Hematopoietic multipotent progenitor cell treated with erythropoietin and hydrocortisone succinate and interleukin-3 and kit ligand, for 6 days (in vitro differentiated cells): ENCODE measurements at regions not wholly inside any gene's neighbourhood (a gene's known extent, or its start where the extent isn't known, plus 50 kb on each side); places are given as distances from the start of the nearest gene placed in this dataset.
"Not testable (repeated sequence)": the region's sequence is repeated elsewhere in the genome, so short reads cannot be mapped to it uniquely, and the experiment has no call there.

Source experiments
- DNase-seq: peaks from one replicate; pipeline ENCODE4 v3.0.0-alpha.2; 2015

- DNase-seq, result no peak
Measured at GRCh38 chr12:114192013-114192412, 213.9 kb downstream of the TBX5 start.

- DNase-seq, result no peak
Measured at GRCh38 chr12:114191581-114191980, 214.4 kb downstream of the TBX5 start.

GRCh38 chr12:114190971-114191370 lies 215.0 kb downstream of the TBX5 start:
- DNase-seq, result no peak

- no peak for DNase-seq
Measured at GRCh38 chr12:114189266-114189665, 216.7 kb downstream of the TBX5 start.

DNA sequence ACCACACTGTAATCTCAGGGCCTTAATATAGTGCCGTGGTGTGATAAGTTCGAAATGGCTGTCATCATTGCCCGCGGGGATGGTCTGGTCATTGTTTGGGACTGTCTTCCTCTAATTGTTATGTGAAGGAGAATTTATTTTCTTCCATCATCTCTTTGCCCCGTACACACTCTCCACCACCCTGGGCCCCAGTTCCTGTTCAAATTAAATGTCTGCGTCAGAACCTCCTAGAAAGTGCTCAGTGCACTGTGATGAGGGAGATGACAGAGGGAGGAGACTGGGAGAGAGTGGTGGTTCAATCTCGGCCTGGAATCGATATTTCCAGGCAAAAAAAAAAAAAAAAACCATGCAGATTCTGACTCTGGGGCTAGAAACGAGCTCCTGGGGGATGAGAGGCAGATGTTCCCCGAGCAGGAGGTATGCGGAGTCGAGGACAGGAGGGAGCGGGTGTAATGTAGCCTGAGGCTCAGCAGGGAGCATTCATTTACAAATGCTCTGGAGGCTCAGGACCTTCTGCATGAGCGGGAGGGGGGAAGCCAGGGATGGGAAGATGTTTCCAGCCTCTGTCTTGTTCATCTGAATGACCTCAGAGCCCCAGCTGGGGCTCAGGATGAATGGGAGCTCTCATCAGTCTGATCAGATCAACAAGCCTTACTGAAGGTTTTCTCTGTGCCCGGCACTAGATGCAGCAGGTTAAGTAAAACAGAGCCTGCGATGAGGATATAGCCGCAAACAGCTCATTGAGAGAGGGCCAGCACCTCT lies 219.5 kb downstream of the TBX5 start:
- DNase-seq, result no peak

GRCh38 chr12:114185036-114185435 lies 218.9 kb upstream of the RBM19 start:
- no peak for DNase-seq

DNA sequence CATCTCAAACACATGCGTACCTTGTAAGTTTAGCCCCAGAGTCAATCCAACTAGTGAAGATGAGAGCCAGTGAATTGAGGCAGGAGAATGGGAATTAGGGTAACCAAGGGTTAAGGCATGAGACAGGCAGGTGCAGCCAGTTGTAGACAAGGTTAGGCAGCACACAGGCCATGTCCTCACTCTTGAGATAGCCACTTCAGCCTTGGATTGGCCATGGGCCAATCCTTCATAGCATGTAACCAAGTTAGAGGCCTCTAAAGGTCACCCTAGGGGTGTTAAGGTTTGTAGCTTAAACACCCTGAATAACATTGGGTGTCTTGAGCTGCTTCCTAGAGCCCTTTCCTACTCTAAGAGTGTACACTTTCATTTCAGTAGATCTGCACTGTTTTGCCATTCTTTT lies 208.2 kb upstream of the RBM19 start:
- no peak for DNase-seq

DNA sequence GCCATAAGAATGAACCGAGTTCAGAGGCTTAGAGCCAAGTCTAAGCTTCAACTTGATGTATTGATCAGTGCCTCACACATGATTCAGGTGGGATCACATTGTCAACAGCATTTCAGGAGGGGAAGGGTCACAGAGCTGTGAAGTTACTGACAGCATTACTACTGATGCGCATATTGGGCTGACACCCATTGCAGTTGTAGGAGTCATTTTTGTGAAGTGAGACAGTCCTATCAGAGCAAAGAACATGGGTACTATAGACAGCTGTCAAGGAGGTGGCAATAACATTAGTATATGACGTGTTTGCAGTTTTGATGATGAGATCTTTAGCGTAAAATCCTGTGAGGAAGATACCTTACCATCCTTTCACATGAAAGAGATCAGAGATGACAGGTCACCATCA lies 206.0 kb upstream of the RBM19 start:
- no peak for DNase-seq

DNA sequence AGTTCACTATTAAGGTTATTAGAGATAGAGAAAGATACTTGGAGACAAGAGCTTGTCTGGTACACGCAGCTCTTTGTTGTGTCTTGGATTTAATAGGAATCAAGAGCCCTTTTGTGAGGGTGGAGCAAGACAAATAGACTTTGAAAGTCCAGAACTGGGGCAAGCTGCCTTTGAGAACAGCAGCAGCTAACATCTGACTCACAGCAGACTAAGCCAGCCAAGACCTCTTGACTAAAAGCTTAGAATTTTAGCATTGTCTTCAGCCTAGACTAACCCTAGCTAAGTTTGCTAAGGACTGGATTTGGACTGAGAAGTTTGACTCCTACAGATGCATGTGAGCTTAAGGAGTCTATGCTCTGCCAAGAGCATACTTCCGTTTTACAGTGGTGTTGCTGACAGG lies 201.9 kb upstream of the RBM19 start:
- DNase-seq, result no peak

DNA sequence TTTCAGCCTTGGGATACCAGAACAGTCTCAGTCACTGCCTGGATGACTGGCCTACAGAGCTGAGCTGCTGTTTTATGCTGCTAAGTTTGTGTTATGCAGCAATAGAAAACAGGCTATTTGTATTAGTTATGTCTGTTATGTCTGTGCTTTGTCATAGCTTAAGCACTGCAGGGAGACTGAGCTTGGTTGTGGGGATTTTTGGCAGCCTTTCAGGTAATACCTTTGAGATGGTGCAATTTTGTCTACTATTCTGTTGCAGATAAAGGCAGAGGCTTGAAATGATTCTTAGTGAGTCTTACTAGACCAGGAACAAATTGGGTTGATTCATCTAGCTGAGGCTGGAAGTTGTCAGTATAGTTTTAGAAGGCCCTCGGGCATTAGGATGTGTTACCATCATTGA lies 201.3 kb upstream of the RBM19 start:
- DNase-seq, result no peak

DNA sequence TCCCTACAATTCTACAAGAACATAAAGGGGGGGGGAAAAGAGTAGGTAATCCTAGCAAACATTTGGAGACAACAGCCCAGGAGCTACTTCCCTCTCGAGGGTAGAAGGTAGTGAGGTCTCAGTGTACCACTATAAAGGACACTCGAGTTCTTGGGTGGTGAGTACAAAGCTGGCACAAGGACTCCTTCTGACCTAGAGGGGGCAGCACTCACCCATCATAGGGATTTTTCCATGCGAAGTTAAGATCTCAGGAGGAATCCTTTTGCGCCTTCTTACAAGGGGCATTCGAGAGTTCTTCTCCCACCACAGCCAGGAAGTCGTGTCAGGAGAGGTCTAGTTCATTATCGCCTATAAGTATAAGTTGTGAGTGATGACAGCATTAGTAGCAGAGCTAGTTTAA lies 200.2 kb upstream of the RBM19 start:
- DNase-seq, result peak; percentile 34

DNA sequence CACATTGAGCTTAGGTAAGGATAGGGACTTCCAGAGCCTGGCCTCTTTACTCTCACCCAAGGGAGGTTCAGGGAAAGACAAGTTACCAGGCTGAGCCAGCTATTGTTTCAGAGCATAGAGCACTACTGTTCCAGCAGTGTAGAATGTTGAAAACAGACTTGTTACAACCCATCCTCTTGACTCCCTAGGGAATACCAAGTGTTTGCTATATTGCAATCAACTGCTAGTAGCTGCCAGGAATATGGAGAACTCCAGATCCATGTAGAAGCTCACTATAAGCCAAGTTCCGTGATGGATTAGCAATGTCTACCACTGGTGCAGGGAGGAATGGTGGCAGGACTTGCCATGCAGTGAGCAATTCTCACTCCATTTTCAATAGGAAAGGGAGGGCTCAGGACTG lies 199.8 kb upstream of the RBM19 start:
- no peak for DNase-seq

- DNase-seq, result no peak
Measured at GRCh38 chr12:114164351-114164750, 198.2 kb upstream of the RBM19 start.

GRCh38 chr12:114163771-114164170 lies 197.6 kb upstream of the RBM19 start:
- DNase-seq, result no peak

DNA sequence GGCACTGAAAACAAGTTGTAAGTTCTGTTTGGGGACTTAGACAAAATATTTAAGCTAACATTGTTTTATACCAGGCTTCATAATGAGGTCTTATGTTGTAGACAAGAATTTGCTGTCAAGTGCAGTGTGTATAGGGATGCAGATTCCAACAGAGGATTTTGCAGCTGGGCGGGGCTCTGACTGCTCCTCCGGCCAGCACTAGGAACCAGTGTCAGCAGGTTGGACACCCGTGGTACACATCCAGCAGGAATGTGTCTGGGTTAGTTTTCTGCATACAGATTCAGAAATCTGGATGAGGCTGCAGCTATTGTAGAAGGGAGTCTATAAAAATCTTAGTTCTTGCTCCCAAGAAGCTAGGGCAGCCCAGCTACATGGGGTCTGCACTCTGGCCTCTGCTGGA lies 194.3 kb upstream of the RBM19 start:
- DNase-seq, result no peak

DNA sequence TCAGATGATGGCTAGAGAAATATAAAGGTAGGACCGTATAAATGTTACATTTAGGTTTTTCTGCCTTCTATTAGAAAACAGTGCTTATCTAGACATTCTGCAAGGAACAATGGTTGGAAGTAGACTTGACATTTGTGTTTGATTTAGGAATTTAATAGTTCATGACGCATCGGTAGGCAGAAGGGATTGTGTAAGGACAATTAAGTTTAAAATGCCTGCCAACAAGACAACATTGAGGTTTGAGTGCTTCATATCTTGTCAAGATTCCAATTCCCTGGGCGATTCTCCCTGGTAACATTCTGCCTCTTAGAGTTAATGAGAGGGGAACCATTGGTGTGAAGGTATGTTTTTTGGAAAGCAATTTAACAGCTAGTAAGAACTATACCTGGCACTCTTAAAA lies 186.8 kb upstream of the RBM19 start:
- no peak for DNase-seq

GRCh38 chr12:114152066-114152465 lies 185.9 kb upstream of the RBM19 start:
- no peak for DNase-seq

- not testable (repeated sequence) for DNase-seq
Measured at GRCh38 chr12:114150584-114150983, 184.5 kb upstream of the RBM19 start.

DNA sequence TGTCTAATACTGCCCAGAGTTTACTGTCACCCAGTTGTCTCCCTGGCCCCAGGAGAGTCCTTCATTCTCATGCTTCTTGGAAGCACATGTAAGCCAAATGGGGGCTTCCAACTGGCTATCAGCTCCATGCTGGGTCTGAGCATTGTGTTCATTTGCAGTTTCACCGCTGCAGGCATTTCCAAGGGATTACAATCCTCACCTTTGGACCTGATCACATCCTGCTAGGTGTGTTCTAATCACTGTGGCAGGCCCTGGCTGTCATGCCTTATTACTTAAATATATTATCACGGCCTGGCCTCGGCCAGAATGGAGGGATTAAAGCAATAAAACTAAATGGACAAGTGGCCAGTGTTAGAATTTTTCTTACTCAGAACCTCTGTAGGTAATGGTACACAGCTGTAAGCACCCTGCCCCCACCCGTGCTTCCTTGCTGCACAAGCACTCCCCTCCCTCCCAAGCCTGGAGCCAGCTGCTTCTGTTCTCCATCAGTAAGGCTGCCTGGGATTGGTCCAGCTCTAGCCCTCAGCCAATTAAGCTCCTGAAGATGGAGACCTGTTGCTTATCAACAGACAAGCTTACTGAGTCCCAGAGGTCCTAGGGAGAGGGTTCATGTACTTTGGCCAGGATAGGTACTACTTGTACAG lies 175.9 kb upstream of the RBM19 start:
- DNase-seq, result no peak

DNA sequence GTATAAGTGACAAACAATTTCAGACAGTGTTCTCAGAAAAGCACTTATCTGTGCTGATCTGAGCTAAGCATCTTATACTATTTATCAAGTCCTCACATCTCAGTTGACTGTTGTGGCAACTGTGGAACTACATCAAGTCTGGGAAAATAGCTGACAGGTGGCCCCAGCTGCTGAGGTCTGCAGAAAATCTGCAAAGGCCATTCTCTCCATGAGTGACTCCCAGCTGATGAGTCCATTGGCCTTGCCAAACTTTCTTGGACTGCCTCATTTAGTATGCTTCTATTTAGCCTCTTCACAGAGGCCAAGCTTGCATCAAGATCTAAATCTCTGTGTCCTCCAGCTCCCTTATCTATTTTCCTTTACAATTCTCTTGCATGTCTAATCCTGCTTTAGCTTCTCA lies 174.5 kb upstream of the RBM19 start:
- no peak for DNase-seq

DNA sequence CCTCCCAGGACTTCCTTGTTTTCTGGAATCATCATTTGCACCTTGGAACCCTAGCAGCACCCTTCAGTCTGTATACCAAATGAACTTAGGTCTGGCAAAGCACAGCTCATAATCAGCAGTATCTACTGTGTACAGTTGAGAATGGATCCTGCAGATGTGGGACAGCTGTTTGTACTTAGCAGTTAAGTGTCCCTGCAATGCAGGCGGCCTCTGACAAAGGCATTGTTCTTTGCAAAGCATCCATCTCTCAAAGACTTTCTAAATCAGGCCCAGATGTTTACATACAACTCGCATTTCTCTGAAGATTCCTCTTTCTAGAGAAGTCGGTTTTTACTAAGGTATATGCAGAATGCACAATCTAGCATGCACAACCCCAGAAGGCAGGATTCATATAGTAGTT lies 170.5 kb upstream of the RBM19 start:
- DNase-seq, result no peak

DNA sequence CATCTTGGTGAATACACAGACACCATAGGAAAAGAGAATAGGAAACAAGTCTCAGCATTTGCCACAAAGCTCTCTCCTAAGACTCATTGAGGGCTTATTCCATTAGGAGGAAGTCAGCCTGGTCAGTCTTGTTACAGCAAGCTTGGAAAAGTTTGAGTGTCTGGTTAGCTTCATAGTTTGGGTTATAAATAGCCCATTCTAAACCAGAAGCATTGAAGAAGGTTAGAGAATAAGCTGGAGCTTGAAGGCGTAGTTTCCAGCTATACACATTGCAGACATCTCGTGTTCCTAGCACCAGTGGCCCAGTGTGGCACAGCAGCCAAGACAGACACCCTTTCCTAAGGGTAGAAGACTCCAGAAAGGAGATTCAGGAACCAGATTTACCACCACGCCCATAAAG lies 168.8 kb upstream of the RBM19 start:
- DNase-seq, result no peak

DNA sequence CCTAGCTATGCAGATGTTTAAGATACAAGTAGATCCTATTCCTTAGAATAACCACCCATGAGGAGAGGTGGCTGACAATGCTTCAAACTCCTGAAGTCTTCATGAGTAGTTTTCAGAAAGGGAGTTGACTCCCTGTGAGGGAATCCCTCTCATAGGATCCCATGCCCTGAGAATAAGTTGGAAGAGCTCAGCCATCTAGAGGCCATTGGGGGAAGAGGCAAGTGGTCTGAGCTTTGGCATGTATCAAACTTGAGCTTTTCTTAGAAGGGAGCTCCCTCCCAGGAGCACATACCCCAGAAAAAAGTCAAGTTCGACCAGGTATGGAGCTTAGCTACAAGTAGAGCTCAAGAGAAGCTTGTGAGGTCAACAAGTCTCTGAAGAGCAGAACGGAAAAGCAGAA lies 165.7 kb upstream of the RBM19 start:
- DNase-seq, result no peak

GRCh38 chr12:114123108-114123507 lies 157.0 kb upstream of the RBM19 start:
- DNase-seq, result no peak

DNA sequence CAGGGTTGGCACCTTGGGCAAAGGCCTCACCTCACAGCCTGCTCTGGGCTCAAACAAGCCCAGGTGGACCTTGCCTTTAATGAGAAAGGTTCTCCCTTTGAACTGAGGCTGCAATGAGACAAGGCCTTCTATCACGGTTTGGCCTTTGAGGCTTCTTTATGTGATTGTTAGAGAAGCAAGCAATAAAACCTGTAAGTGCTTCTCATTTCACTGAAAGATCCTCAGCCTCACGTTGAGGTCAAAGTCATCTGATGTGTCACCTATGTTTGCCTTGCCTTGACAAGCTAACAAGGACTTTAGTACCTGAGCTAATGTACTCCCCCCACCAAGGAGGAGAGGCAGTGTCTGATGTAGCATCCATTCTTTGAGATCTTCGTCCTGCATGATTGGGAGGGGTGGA lies 155.9 kb upstream of the RBM19 start:
- no peak for DNase-seq
